ENCODE measurements at regions not wholly inside any gene's neighbourhood (a gene's known extent, or its start where the extent isn't known, plus 50 kb on each side); places are given as distances from the start of the nearest gene placed in this dataset.

DNA sequence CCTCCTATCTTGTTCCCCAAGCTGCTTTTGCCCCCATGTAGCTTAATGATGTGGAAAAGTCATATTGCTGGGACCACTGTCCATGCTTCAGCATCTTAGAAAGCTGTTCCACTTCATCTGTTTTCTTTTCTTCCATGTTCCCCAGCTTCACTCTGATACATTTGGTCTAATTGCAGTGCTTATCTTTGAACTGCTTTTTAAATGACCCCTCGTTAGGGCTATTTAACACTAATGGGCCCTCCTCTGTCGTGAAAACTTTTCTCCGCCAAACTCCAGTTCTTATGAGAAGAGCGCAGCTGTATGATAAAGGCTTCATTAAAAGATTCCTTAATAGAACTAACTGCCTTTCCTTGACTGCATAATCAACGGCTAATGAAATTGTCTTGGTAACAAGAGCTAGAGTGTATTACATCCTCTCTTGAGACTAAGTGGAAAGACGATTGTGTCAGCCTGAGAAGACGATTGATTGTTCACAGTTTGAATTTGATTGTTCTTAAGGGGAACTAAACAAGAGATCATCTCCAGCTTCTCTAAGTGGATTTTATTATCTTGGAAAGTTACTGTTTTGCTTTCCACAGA is 165.0 kb upstream of the MTNR1B start:
- no peak for TF ChIP-seq EZH2 (IDR thresholded peaks at IDR 0.05; ENCODE audit: borderline replicate concordance, low read length)
- TF ChIP-seq CTCF (conservative IDR thresholded peaks at IDR 0.05 in 1 of 2, IDR thresholded peaks at IDR 0.05 in 1 of 2; ENCODE audit: extremely low read depth in 1 of 2, insufficient read depth in 1 of 2, low read depth in 1 of 2, low read length in 2 of 2): no peak
